Right ventricle myocardium superior (tissue), 1 donor: ENCODE measurements at regions not wholly inside any gene's neighbourhood (a gene's known extent, or its start where the extent isn't known, plus 50 kb on each side); places are given as distances from the start of the nearest gene placed in this dataset.
"Not testable (repeated sequence)": the region's sequence is repeated elsewhere in the genome, so short reads cannot be mapped to it uniquely, and the experiment has no call there.

Source experiments
- ATAC-seq: fragments of 200-7000 bp; cut with Tn5 transposase; one replicate; pipeline ENCODE4 v1.9.1; 2020; ENCODE audit warnings: mild to moderate bottlenecking; ENCODE audit not compliant: poor library complexity
- DNase-seq: peaks from one replicate; pipeline ENCODE4 v3.0.0-alpha.2; 2020
- intact Hi-C: fragments of 100-400 bp; cut with DNase I; formaldehyde crosslinking; loops from one replicate; pipeline ENCODE4 v1.11.2; 2022
- donor health status: DM: no; HTN: yes; CAD: no; lungs with severe emphysema.

GRCh38 chr9:96158909-96159575 lies 142.9 kb downstream of the HSD17B3 start:
- DNase-seq (no peak), ATAC-seq (no peak)
- intact Hi-C loops = no loop called here

- no peak for ATAC-seq
- intact Hi-C loops = no loop called here
Observed at GRCh38 chr9:96158147-96158546, 143.8 kb downstream of the HSD17B3 start.

GRCh38 chr9:96157675-96158074 lies 144.3 kb downstream of the HSD17B3 start:
- ATAC-seq (no peak), DNase-seq (no peak)
- intact Hi-C loops = no loop called here

More at GRCh38 chr9:96158147-96158546, 143.8 kb downstream of the HSD17B3 start:
- no peak for DNase-seq

DNA sequence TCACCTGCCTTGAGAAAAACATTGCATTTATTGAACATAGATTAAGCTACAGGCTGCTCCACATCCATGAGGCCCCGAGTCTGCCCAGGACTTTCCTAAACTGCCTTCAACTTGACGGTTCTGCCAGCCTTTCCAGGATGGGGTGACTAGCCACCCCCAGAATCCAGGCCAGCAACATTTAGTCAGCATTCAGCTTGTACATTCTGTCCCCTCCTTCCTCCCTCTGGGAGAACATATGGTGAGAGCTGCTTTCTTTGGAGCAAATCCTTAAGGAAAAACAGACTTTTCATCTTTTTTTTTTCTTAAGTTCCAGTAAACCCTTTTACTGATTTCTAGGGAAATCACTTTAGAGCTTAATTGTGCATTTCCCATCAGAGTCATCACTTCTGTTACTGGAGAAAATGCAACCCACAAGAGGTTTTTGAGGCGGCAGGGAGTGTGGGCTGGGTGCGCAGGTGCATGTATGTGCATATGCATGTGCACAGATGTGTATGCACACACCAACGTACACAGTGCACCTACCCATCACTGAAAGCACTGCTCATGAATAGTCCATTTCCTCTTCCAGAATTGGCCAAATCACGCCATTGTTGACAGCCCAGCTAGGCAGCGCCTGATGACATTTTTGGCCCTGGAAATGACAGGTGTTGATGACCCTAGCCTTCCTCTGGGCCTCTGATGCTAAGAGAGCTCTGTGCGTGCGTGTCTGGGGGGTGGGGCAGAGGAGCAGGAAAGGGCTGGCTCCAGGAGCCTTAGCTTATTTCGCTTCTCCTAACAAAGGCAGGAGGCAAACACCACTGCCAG lies 145.6 kb downstream of the HSD17B3 start:
- no peak for ATAC-seq
- intact Hi-C loops = no loop called here

DNA sequence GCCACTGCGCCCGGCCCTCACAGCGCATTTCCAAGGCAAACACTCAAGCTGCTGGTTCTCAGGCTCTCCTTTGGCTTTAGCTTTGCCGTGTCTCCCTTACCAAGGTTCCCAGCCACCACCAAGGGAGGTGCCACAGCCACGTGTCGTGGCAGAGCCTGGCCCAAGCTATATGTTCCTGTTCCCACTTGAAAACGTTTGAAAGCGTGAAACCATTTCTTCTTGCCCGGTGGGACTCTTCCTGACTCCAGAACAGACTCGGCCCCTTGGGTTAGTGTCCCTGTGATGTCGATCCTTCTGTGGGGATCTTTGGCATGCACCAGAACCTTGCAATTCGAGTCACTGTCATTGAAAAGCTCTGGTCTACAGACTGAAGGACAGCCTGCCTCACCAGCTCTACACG lies 147.9 kb downstream of the HSD17B3 start:
- intact Hi-C loops = no loop called here
- DNase-seq (no peak), ATAC-seq (no peak)

More for the DNA sequence above, 145.6 kb downstream of the HSD17B3 start:
- DNase-seq = no peak

- DNase-seq = no peak
- intact Hi-C loops = no loop called here
Observed at GRCh38 chr9:96152550-96152949, 149.4 kb downstream of the HSD17B3 start.

DNA sequence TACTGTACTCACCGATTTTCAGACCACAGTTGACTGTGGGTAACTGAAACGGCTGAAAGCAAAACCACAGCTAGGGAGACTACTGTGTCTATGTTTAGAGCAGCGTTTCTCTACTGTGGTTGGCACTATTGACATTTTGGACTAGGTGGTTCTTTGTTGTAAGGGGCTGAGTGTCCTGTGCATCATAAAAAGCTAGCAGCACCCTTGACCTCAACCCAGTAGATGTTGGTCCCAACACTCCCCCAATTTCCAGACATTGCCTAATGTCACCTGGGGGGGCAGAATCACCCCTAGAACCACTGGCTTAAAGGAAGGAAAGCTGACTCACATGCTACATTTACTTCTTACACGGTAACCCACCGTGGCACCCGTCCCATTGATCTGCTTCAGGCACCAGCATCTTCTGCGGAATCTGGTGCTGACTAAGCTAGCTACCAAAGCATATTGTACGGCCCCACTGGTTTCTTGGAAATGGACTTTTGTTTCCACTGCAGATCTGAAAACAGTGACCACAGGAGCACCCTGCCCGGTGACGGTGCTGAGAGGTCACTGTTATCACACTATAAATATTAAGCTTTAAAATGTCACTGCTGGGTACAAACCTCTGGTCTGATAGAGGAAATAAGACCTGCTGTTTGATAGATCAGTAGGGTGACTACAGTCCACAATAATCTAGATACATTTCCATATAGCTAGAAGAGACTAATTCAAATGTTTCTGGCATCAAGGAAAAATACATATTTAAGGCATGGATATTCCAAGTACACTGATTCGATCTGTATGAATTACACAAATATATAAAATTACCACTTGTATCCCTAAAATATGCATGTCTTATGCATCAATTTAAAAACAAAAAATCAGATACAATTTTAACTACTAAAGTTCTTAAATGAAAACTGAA lies 151.4 kb downstream of the HSD17B3 start:
- intact Hi-C loops = no loop called here
- DNase-seq (no peak), ATAC-seq (no peak)

More at GRCh38 chr9:96152550-96152949, 149.4 kb downstream of the HSD17B3 start:
- no peak for ATAC-seq

- no peak for ATAC-seq
- no peak for DNase-seq
- intact Hi-C loops = no loop called here
Observed at GRCh38 chr9:96149533-96150280, 152.3 kb downstream of the HSD17B3 start.

DNA sequence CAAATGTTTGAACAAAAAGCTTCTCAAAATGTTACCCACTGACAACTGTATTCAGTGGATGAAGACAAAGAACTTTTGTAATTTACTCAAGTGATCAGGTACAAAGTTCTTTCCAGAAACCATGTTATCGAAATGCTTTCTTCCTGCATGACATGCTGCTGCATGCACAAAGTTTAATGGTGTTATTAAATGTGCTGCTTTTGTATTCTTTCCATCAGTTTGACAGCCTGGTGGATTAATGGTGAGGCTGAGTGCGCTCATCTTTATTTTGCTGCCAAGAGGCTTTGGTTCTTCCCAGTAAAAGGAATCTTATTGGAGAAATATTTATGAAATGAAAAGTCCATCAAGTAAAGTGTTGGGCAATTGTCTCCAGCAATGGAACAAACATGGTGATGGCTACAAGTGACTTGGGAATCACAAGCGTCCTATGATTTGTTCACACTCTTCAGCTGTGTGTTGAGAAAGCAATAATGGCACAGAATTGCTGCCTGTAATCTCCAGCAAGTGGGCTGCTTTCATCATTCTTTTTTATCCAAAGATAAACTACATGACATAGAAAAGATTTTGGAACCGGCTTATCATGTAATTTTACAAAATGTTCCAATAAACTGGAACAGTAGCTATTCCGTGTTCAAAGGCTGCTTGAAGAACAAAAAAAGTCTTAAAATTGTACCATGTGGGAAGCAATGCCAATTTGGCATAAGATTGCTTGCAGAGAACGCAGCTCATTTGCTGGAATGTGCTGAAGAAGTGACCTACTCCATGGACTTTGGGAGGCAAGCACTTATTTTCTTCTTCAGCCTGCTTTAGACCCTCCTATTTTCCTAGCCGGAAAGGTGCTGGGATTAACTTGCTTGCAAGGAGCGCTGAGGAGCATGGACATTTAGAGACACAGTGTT lies 153.1 kb downstream of the HSD17B3 start:
- ATAC-seq (peak; percentile 79), DNase-seq (no peak)
- intact Hi-C loops = no loop called here

DNA sequence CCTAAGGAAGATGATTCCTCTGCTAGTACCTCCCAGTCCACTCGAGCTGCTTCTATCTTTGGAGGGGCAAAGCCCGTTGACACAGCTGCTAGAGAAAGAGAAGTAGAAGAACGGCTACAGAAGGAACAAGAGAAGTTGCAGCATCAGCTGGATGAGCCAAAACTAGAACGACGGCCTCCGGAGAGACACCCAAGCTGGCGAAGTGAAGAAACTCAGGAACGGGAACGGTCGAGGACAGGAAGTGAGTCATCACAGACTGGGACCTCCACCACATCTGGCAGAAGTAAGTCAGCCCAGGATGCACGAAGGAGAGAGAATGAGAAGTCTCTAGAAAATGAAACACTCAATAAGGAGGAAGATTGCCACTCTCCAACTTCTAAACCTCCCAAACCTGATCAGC lies 154.9 kb downstream of the HSD17B3 start:
- ATAC-seq, intact Hi-C loops: not testable (repeated sequence)
- peak; percentile 59 for DNase-seq

GRCh38 chr9:96141666-96142065 lies 160.3 kb downstream of the HSD17B3 start:
- intact Hi-C loops = no loop called here
- ATAC-seq = no peak
- no peak for DNase-seq

GRCh38 chr9:96141128-96141474 lies 160.9 kb downstream of the HSD17B3 start:
- no peak for DNase-seq
- intact Hi-C loops = no loop called here
- no peak for ATAC-seq

GRCh38 chr9:96140296-96141127 lies 161.5 kb downstream of the HSD17B3 start:
- ATAC-seq (no peak), DNase-seq (no peak)
- intact Hi-C loops = no loop called here

DNA sequence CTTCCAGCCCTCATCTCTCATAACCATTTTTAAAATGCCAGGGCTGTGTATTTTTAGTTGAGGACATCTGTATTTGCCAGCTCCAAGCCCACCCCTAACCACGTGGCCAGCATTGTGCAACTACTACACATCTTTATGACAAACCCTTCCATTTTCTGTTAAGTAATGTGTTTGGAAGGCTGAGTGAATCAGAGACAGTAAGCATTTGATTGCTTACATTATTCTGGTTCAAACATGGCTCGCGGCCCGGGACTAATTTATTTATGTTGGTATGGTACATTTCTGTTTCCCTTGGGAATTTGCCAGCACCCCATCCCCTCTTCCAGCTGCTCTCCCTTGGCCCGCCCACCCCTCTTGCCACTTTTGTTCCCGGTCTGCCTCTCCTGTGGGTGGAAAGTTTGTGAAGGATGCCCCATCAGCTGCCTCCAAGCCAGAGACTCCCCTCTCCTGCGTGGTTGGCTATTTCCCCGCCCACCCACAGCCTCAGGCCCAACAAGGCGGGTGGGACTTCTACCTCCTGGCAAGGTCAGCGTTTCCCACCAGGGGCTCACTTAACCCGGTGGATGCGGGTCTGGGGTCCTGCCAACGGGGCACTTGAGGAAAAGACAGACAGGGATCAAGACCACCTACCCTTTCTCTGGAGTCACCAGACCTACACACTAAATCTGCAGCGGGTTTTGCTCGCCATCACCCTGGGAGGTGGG lies 162.2 kb downstream of the HSD17B3 start:
- ATAC-seq = peak; percentile 59
- intact Hi-C loops = no loop called here
- peak; percentile 62 for DNase-seq

GRCh38 chr9:96138616-96139015 lies 163.4 kb downstream of the HSD17B3 start:
- DNase-seq (no peak), ATAC-seq (peak; percentile 23)
- intact Hi-C loops = no loop called here

GRCh38 chr9:96137671-96138429 lies 164.1 kb downstream of the HSD17B3 start:
- intact Hi-C loops = no loop called here
- ATAC-seq (no peak), DNase-seq (no peak)
